Endothelial cell of umbilical vein (primary cell): ENCODE measurements at regions not wholly inside any gene's neighbourhood (a gene's known extent, or its start where the extent isn't known, plus 50 kb on each side); places are given as distances from the start of the nearest gene placed in this dataset.

Experiments used
- BruUV-seq: library from RNA; stranded (reverse); fragments of 400-500 nt; replicated peaks from 2 replicates; lab custom pipeline; 2021; lab: Mats Ljungman, UMichigan
- CTCF ChIA-PET: fragments of 300-600, 350-600 bp; sonication (Branson Sonifier 250); formaldehyde crosslinking; loops from one replicate; lab custom pipeline; 2021; ENCODE audit warnings: antibody characterized with exemption, inconsistent platforms; lab: Charles Lee
- POLR2A ChIA-PET: fragments of 300-600, 350-600 bp; sonication (Branson Sonifier 250); formaldehyde crosslinking; loops from one replicate; lab custom pipeline; 2021; ENCODE audit warnings: antibody characterized with exemption, inconsistent platforms; lab: Charles Lee
- DNase-seq: peaks from one replicate; pipeline ENCODE4 v3.0.0-alpha.2; 2011; ENCODE audit warnings: low read depth, low spot score
- FAIRE-seq: peaks from 2 replicates; lab custom pipeline; 2011; peaks lifted over from hg19 to GRCh38; lab: Jason Lieb, UNC
- H2AFZ ChIP-seq: 2 replicates; pipeline ENCODE4 v1.6.0; 2012; ENCODE audit warnings: low read depth, low read length, control low read depth, inconsistent platforms
- H3K27ac ChIP-seq: 2 replicates; pipeline ENCODE4 v1.5.1; 2011; ENCODE audit warnings: low read depth, mild to moderate bottlenecking, control low read depth, low read length, moderate library complexity; ENCODE audit not compliant: insufficient read depth
- H3K27me3 ChIP-seq, 2 experiments: 2 replicates each; pipeline versions ENCODE4 v1.6.0 to v1.6.1; 2011; ENCODE audit warnings: low read length in 2 of 2, mixed read lengths in 1 of 2; ENCODE audit not compliant: control insufficient read depth in 2 of 2, insufficient read depth in 2 of 2
- H3K36me3 ChIP-seq, 2 experiments: 2 replicates in 1 of 2; 3 replicates in 1 of 2; pipeline ENCODE4 v1.5.1; 2011; ENCODE audit warnings: low read length in 2 of 2, mild to moderate bottlenecking in 1 of 2, moderate library complexity in 1 of 2; ENCODE audit not compliant: control insufficient read depth in 2 of 2, insufficient read depth in 2 of 2; ENCODE audit errors: extremely low read depth in 1 of 2
- H3K4me1 ChIP-seq: 3 replicates; pipeline ENCODE4 v1.5.1; 2011; ENCODE audit warnings: mild to moderate bottlenecking, low read length; ENCODE audit not compliant: control insufficient read depth, insufficient read depth; ENCODE audit errors: extremely low read depth
- H3K4me2 ChIP-seq: 2 replicates; pipeline ENCODE4 v1.6.1; 2011; ENCODE audit warnings: low read length, control low read depth, mixed read lengths; ENCODE audit not compliant: insufficient read depth
- H3K4me3 ChIP-seq, 3 experiments: fragments of 200-600 bp in 1 of 3; sonication (generic), shearing (Covaris generic) in 1 of 3; replicated peaks in 1 of 3; 2 replicates each; pipeline ENCODE4 v1.5.1; 2011 to 2016; ENCODE audit warnings: control low read depth in 3 of 3, low read length in 3 of 3, mild to moderate bottlenecking in 2 of 3, inconsistent platforms in 1 of 3, low read depth in 1 of 3, moderate library complexity in 1 of 3; ENCODE audit not compliant: insufficient read depth in 1 of 3
- H3K79me2 ChIP-seq: 2 replicates; pipeline ENCODE4 v1.6.0; 2012; ENCODE audit warnings: low read length, inconsistent platforms; ENCODE audit not compliant: control insufficient read depth, insufficient read depth
- H3K9ac ChIP-seq: replicated peaks from 2 replicates; pipeline ENCODE3; 2011; ENCODE audit warnings: low read length, control low read depth; ENCODE audit not compliant: insufficient read depth; ENCODE audit errors: extremely low read depth
- H3K9me1 ChIP-seq: replicated peaks from 3 replicates; pipeline ENCODE4 v1.6.0; 2011; ENCODE audit warnings: mild to moderate bottlenecking, low read length; ENCODE audit not compliant: control insufficient read depth, insufficient read depth; ENCODE audit errors: extremely low read depth
- H3K9me3 ChIP-seq: replicated peaks from 2 replicates; pipeline ENCODE4 v1.5.1; 2012; ENCODE audit warnings: low read length, inconsistent platforms; ENCODE audit not compliant: control insufficient read depth, insufficient read depth
- H4K20me1 ChIP-seq: replicated peaks from 2 replicates; pipeline ENCODE3; 2011; ENCODE audit warnings: mild to moderate bottlenecking, low read length; ENCODE audit not compliant: control insufficient read depth, insufficient read depth; ENCODE audit errors: extremely low read depth
- EZH2 ChIP-seq: IDR thresholded peaks from 2 replicates; pipeline ENCODE4 v1.6.1; 2012; ENCODE audit warnings: borderline replicate concordance, low read depth, mild to moderate bottlenecking, moderate library complexity, low read length, inconsistent platforms; ENCODE audit not compliant: severe bottlenecking
- FOS ChIP-seq: IDR thresholded peaks from 2 replicates; pipeline ENCODE4 v1.6.1; 2011; ENCODE audit warnings: mild to moderate bottlenecking, low read length, moderate library complexity, borderline replicate concordance; ENCODE audit not compliant: insufficient read depth
- GATA2 ChIP-seq: IDR thresholded peaks from 2 replicates; pipeline ENCODE4 v1.7.0; 2011; ENCODE audit warnings: low read depth, mild to moderate bottlenecking, moderate library complexity, mixed read lengths, low read length; ENCODE audit not compliant: insufficient read length, insufficient read depth
- JUN ChIP-seq: IDR thresholded peaks from 2 replicates; pipeline ENCODE4 v1.6.1; 2011; ENCODE audit warnings: borderline replicate concordance, low read depth; ENCODE audit not compliant: insufficient read length, insufficient read depth
- MYC ChIP-seq: IDR thresholded peaks from one replicate; pipeline ENCODE4 v1.6.1; 2011; ENCODE audit warnings: mild to moderate bottlenecking, low read depth, low read length
- POLR2A ChIP-seq: IDR thresholded peaks from 2 replicates; pipeline ENCODE4 v1.6.1; 2012; ENCODE audit warnings: low read depth, mild to moderate bottlenecking, control low read depth, low read length
- POLR2AphosphoS5 ChIP-seq: IDR thresholded peaks from 2 replicates; pipeline ENCODE4 v1.6.1; 2012; ENCODE audit warnings: low read depth, mild to moderate bottlenecking, control low read depth, low read length, moderate library complexity; ENCODE audit not compliant: insufficient read depth
- dilution Hi-C: fragments of 300-500 bp; cut with MboI; formaldehyde crosslinking; loops from one replicate; pipeline ENCODE4 v1.15.0; 2019; ENCODE audit warnings: low sequenced_read_pairs; ENCODE audit not compliant: extremely low pct_ligation_motif_present
- intact Hi-C: fragments of 100-400 bp; cut with micrococcal nuclease; formaldehyde crosslinking; loops from one replicate; pipeline ENCODE4 v1.10.0; 2022
- TF ChIP-seq, protein P1 (sequence below): IDR thresholded peaks from 2 replicates; pipeline ENCODE4 v1.6.1; 2011; ENCODE audit not compliant: insufficient read depth, insufficient read length
- TF ChIP-seq, protein P2 (sequence below), 2 donors: IDR thresholded peaks; 1 replicate in 1 of 2; 2 replicates in 1 of 2; pipeline ENCODE4 v1.5.1; 2011; ENCODE audit warnings: low read length in 2 of 2, mild to moderate bottlenecking in 2 of 2, moderate library complexity in 2 of 2, control low read depth in 1 of 2, inconsistent platforms in 1 of 2, low read depth in 1 of 2; ENCODE audit not compliant: insufficient read depth in 1 of 2; ENCODE audit errors: extremely low read depth in 1 of 2

DNA sequence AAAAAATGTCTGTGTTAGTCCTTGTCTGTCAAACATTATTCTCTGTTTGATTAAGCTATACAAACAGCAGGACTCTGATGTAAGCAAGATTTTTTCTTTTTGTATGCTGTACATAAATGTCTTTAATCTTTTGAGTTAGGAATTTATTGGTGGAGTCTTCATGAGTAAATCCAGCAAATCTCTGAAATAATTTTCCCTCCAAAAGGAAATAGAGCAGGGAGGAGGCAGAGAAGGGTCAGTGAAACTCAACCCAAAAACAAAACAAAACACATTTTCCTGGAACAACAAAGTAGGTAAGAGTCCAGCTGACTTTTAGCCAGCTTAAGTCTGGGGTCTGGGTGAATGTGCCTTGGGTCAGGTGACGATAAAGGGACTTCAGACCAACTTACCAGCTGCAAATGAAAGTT, 113.7 kb downstream of the FOXA2 start:
- H3K79me2 ChIP-seq = no peaks in the 10 kb centered on the region
- TF ChIP-seq FOS (no peak), POLR2AphosphoS5 (no peak), JUN (no peak), MYC (no peak), EZH2 (no peak), POLR2A (no peak), GATA2 (no peak)
- TF ChIP-seq, protein P1, sequence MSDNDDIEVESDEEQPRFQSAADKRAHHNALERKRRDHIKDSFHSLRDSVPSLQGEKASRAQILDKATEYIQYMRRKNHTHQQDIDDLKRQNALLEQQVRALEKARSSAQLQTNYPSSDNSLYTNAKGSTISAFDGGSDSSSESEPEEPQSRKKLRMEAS = no peak
- TF ChIP-seq, protein P2, sequence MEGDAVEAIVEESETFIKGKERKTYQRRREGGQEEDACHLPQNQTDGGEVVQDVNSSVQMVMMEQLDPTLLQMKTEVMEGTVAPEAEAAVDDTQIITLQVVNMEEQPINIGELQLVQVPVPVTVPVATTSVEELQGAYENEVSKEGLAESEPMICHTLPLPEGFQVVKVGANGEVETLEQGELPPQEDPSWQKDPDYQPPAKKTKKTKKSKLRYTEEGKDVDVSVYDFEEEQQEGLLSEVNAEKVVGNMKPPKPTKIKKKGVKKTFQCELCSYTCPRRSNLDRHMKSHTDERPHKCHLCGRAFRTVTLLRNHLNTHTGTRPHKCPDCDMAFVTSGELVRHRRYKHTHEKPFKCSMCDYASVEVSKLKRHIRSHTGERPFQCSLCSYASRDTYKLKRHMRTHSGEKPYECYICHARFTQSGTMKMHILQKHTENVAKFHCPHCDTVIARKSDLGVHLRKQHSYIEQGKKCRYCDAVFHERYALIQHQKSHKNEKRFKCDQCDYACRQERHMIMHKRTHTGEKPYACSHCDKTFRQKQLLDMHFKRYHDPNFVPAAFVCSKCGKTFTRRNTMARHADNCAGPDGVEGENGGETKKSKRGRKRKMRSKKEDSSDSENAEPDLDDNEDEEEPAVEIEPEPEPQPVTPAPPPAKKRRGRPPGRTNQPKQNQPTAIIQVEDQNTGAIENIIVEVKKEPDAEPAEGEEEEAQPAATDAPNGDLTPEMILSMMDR (IDR thresholded peaks at IDR 0.05; ENCODE audit: extremely low read depth in 1 of 2, insufficient read depth in 1 of 2, low read depth in 1 of 2, low read length in 2 of 2) = no peak
- no peak for DNase-seq
- H3K4me3 ChIP-seq = no peak overlapping the region
- no peaks in the 10 kb centered on the region for H4K20me1 ChIP-seq
- H3K9ac ChIP-seq = no peak overlapping the region
- dilution Hi-C loops (no loop called here), intact Hi-C loops (no loop called here)
- H3K27me3 ChIP-seq = no peaks in the 10 kb centered on the region
- H3K36me3 ChIP-seq = no peaks in the 10 kb centered on the region
- H3K9me3 ChIP-seq = no peaks in the 10 kb centered on the region
- H3K27ac ChIP-seq = no peak overlapping the region
- H2AFZ ChIP-seq = no peak overlapping the region
- CTCF ChIA-PET = no interaction called here
- no TSS peak for BruUV-seq
- H3K9me1 ChIP-seq = no peaks in the 10 kb centered on the region
- H3K4me1 ChIP-seq = no peaks in the 10 kb centered on the region
- POLR2A ChIA-PET = no interaction called here
- no peak overlapping the region for H3K4me2 ChIP-seq
- FAIRE-seq = no peak
